Liver (tissue), 8 donors: ENCODE measurements at regions not wholly inside any gene's neighbourhood (a gene's known extent, or its start where the extent isn't known, plus 50 kb on each side); places are given as distances from the start of the nearest gene placed in this dataset.

Experiments
- DNase-seq: peaks from one replicate; pipeline ENCODE4 v3.0.0-alpha.2; 2017; ENCODE audit warnings: low spot score
- H3K27ac ChIP-seq, 2 donors: one replicate each; pipeline ENCODE4 v1.7.0; 2013; ENCODE audit warnings: inconsistent platforms in 2 of 2, low read length in 2 of 2, control low read depth in 1 of 2, low read depth in 1 of 2, mild to moderate bottlenecking in 1 of 2
- H3K27me3 ChIP-seq, 4 donors: one replicate each; pipeline versions ENCODE4 v1.6.1 to v1.7.0; 2013; ENCODE audit warnings: low read length in 3 of 4, inconsistent platforms in 1 of 4, mild to moderate bottlenecking in 1 of 4, moderate library complexity in 1 of 4; ENCODE audit not compliant: control insufficient read depth in 4 of 4, insufficient read depth in 4 of 4
- H3K36me3 ChIP-seq, 4 donors: one replicate each; pipeline versions ENCODE4 v1.6.1 to v1.7.0; 2013; ENCODE audit warnings: low read length in 3 of 4, mild to moderate bottlenecking in 3 of 4, low read depth in 1 of 4, moderate library complexity in 1 of 4; ENCODE audit not compliant: control insufficient read depth in 4 of 4, insufficient read depth in 3 of 4
- H3K4me1 ChIP-seq, 4 donors: one replicate each; pipeline versions ENCODE4 v1.6.1 to v1.7.0; 2013; ENCODE audit warnings: low read length in 3 of 4, mild to moderate bottlenecking in 3 of 4, moderate library complexity in 1 of 4; ENCODE audit not compliant: control insufficient read depth in 4 of 4, insufficient read depth in 4 of 4
- H3K4me3 ChIP-seq, 3 donors: one replicate each; pipeline versions ENCODE4 v1.6.1 to v1.7.0; 2013; ENCODE audit warnings: low read length in 3 of 3, control low read depth in 1 of 3, low read depth in 1 of 3, mild to moderate bottlenecking in 1 of 3
- H3K9ac ChIP-seq, 2 donors: one replicate each; pipeline ENCODE4 v1.7.0; 2013; ENCODE audit warnings: low read length in 2 of 2, mild to moderate bottlenecking in 2 of 2, moderate library complexity in 2 of 2, control low read depth in 1 of 2, low read depth in 1 of 2
- H3K9me3 ChIP-seq, 4 donors: one replicate each; pipeline versions ENCODE4 v1.6.1 to v1.7.0; 2013; ENCODE audit warnings: low read length in 3 of 4; ENCODE audit not compliant: control insufficient read depth in 4 of 4
- ATF3 ChIP-seq: IDR thresholded peaks from 2 replicates; pipeline ENCODE4 v1.6.1; 2016; ENCODE audit warnings: antibody characterized with exemption
- CTCF ChIP-seq: fragments of 150-350 bp; IDR thresholded peaks from 2 replicates; pipeline ENCODE4 v1.5.1; 2017; ENCODE audit warnings: improper control_type of control experiment, low read depth, low read length; ENCODE audit not compliant: missing input control
- EGR1 ChIP-seq, 2 donors: IDR thresholded peaks; 2 replicates each; pipeline ENCODE4 v1.6.1; 2016 to 2018; ENCODE audit warnings: antibody characterized with exemption in 2 of 2, low read depth in 2 of 2
- FOXA1 ChIP-seq: IDR thresholded peaks from 2 replicates; pipeline ENCODE4 v1.6.1; 2016; ENCODE audit warnings: antibody characterized with exemption
- FOXA2 ChIP-seq: IDR thresholded peaks from 2 replicates; pipeline ENCODE4 v1.6.1; 2016; ENCODE audit warnings: antibody characterized with exemption
- GABPA ChIP-seq, 2 donors: IDR thresholded peaks in 1 of 2; conservative IDR thresholded peaks in 1 of 2; 2 replicates each; pipeline ENCODE4 v1.6.1; 2016; ENCODE audit warnings: antibody characterized with exemption in 2 of 2, mild to moderate bottlenecking in 1 of 2, moderate library complexity in 1 of 2
- HNF4A ChIP-seq, 2 donors: conservative IDR thresholded peaks; 2 replicates each; pipeline ENCODE4 v1.6.1; 2016; ENCODE audit warnings: antibody characterized with exemption in 2 of 2, mild to moderate bottlenecking in 2 of 2
- HNF4G ChIP-seq: IDR thresholded peaks from 2 replicates; pipeline ENCODE4 v1.6.1; 2016; ENCODE audit warnings: antibody characterized with exemption
- JUND ChIP-seq, 2 donors: IDR thresholded peaks; 2 replicates each; pipeline ENCODE4 v1.6.1; 2016; ENCODE audit warnings: antibody characterized with exemption in 2 of 2
- MAX ChIP-seq: IDR thresholded peaks from 2 replicates; pipeline ENCODE4 v1.6.1; 2016; ENCODE audit warnings: antibody characterized with exemption
- NR2F2 ChIP-seq: IDR thresholded peaks from 2 replicates; pipeline ENCODE4 v1.6.1; 2016; ENCODE audit warnings: antibody characterized with exemption
- RAD21 ChIP-seq, 2 donors: IDR thresholded peaks; 2 replicates each; pipeline ENCODE4 v1.6.1; 2016; ENCODE audit warnings: antibody characterized with exemption in 2 of 2, mild to moderate bottlenecking in 2 of 2
- REST ChIP-seq: IDR thresholded peaks from 2 replicates; pipeline ENCODE4 v1.6.1; 2016; ENCODE audit warnings: antibody characterized with exemption, mild to moderate bottlenecking
- RXRA ChIP-seq, 2 donors: IDR thresholded peaks; 2 replicates each; pipeline ENCODE4 v1.6.1; 2017 to 2018; ENCODE audit warnings: antibody characterized with exemption in 2 of 2, mild to moderate bottlenecking in 1 of 2
- SP1 ChIP-seq: IDR thresholded peaks from 2 replicates; pipeline ENCODE4 v1.6.1; 2018; ENCODE audit warnings: antibody characterized with exemption, mild to moderate bottlenecking
- TAF1 ChIP-seq: conservative IDR thresholded peaks from 2 replicates; pipeline ENCODE4 v1.6.1; 2016; ENCODE audit warnings: antibody characterized with exemption, mild to moderate bottlenecking
- YY1 ChIP-seq: IDR thresholded peaks from 2 replicates; pipeline ENCODE4 v1.6.1; 2016; ENCODE audit warnings: antibody characterized with exemption, mild to moderate bottlenecking
- ZBTB33 ChIP-seq: IDR thresholded peaks from 2 replicates; pipeline ENCODE4 v1.6.1; 2016; ENCODE audit warnings: antibody characterized with exemption
- WGBS: extraction: QIAGEN DNeasy Blood & Tissue Kit; methylation state at CpG from one replicate; pipeline ENCODE4 v1.1.7; 2013; 5-methylcytosine and 5-hydroxymethylcytosine counted together
- donor health status: healthy.
- donor health status: healthy.
- donor health status: healthy.
- donor health status: healthy.
- donor health status: healthy.

- TF ChIP-seq FOXA2 (no peak), JUND (IDR thresholded peaks at IDR 0.05) (no peak), SP1 (no peak), ZBTB33 (no peak), MAX (no peak), NR2F2 (no peak), RAD21 (IDR thresholded peaks at IDR 0.05) (no peak), GABPA (IDR thresholded peaks at IDR 0.05 in 1 of 2, conservative IDR thresholded peaks at IDR 0.05 in 1 of 2) (no peak), YY1 (no peak), RXRA (IDR thresholded peaks at IDR 0.05) (no peak), CTCF (no peak), EGR1 (IDR thresholded peaks at IDR 0.05; ENCODE audit: low read depth in 2 of 2) (no peak), TAF1 (no peak), REST (no peak), HNF4G (no peak), HNF4A (conservative IDR thresholded peaks at IDR 0.05) (no peak), FOXA1 (no peak)
- no peak overlapping the region for H3K4me3 ChIP-seq
- no peak overlapping the region for H3K9ac ChIP-seq
- H3K4me1 ChIP-seq: no peaks in the 10 kb centered on the region
- whole genome bisulfite sequencing: 78% methylated on average over 3 of the region's 3 CpGs
- no peak overlapping the region for H3K27ac ChIP-seq
- DNase-seq: no peak
- no peaks in the 10 kb centered on the region for H3K9me3 ChIP-seq
- peaks cover 0 to 8% (median 0%) of the 10 kb centered on the region in 4 donors for H3K27me3 ChIP-seq
- H3K36me3 ChIP-seq: no peaks in the 10 kb centered on the region
These were observed 326.8 kb downstream of the TCERG1L start for GRCh38 chr10:130984686-130985085.

- Histone ChIP-seq H3K36me3 (no peaks in the 10 kb centered on the region), H3K27me3 (peaks cover 0 to 8% (median 0%) of the 10 kb centered on the region in 4 donors), H3K4me1 (no peaks in the 10 kb centered on the region), H3K9me3 (no peaks in the 10 kb centered on the region), H3K9ac (no peak overlapping the region), H3K27ac (no peak overlapping the region), H3K4me3 (no peak overlapping the region)
- DNase-seq: no peak
- 84% methylated on average over 16 of the region's 16 CpGs for WGBS
- TF ChIP-seq FOXA1 (no peak), GABPA (IDR thresholded peaks at IDR 0.05 in 1 of 2, conservative IDR thresholded peaks at IDR 0.05 in 1 of 2) (no peak), REST (no peak), SP1 (no peak), YY1 (no peak), ATF3 (no peak), CTCF (no peak), JUND (IDR thresholded peaks at IDR 0.05) (no peak)
These were observed 326.3 kb downstream of the TCERG1L start for GRCh38 chr10:130985158-130985753.
